ENCODE measurements at regions not wholly inside any gene's neighbourhood (a gene's known extent, or its start where the extent isn't known, plus 50 kb on each side); places are given as distances from the start of the nearest gene placed in this dataset.

DNA sequence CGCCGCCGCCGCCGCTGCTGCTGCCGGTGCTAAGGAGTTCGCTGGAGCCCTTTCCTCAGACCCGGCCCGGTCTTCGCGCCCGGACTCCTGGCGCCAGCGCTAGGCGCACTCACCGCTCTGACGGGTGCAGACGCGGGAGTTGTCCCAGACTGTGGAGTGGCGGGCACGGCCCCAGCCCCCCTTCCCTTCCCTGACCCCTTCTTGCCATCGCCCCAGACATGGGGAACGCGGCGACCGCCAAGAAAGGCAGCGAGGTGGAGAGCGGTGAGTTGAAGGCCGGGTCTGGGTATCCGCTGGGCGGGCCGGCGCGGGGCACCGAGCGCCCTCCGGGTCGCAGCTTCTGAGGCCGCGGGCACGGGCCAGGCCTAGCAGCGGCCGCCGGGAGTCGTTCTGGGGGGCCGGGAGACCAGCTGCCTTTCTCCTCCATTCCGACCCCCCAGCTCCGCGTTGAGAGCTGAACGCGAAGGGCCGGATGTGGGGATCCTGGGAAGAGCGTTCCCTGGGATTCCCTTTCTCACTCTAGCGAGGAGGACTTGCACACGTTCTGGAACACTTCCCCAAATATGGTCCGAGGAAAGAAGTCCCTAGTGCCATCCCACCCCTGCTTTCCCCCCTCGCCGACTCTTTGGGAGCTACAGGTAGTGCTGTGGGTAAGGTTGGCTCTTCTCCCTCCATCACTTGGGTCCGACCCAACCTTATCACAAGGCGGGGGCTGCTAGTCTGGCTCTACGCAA, 65.8 kb upstream of the PRKACB start:
- peaks cover 13% of the 10 kb centered on the region for H3F3A ChIP-seq (ENCODE audit: low read depth)
- Mint-ChIP-seq H3K9me3 (no peaks in the 10 kb centered on the region), H3K36me3 (peaks cover 2% of the 10 kb centered on the region), H3K4me1 (peaks cover 20% of the 10 kb centered on the region), H3K27ac (peak overlapping the region; percentile 78), H3K4me3 (peak overlapping the region; percentile 95), H3K27me3 (ENCODE audit: insufficient read depth, low read depth) (no peaks in the 10 kb centered on the region)
- peak overlapping the region; percentile 85 for H3K4me3 ChIP-seq
- no peaks in the 10 kb centered on the region for H3K27me3 ChIP-seq
- no peaks in the 10 kb centered on the region for H3K9me3 ChIP-seq (ENCODE audit: low read depth)
- TF ChIP-seq, protein P1, sequence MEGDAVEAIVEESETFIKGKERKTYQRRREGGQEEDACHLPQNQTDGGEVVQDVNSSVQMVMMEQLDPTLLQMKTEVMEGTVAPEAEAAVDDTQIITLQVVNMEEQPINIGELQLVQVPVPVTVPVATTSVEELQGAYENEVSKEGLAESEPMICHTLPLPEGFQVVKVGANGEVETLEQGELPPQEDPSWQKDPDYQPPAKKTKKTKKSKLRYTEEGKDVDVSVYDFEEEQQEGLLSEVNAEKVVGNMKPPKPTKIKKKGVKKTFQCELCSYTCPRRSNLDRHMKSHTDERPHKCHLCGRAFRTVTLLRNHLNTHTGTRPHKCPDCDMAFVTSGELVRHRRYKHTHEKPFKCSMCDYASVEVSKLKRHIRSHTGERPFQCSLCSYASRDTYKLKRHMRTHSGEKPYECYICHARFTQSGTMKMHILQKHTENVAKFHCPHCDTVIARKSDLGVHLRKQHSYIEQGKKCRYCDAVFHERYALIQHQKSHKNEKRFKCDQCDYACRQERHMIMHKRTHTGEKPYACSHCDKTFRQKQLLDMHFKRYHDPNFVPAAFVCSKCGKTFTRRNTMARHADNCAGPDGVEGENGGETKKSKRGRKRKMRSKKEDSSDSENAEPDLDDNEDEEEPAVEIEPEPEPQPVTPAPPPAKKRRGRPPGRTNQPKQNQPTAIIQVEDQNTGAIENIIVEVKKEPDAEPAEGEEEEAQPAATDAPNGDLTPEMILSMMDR (IDR thresholded peaks at IDR 0.05) = no peak
- no peak for TF ChIP-seq EZH2phosphoT487 (IDR thresholded peaks at IDR 0.05)
- no peak for TF ChIP-seq EZH2 (IDR thresholded peaks at IDR 0.05)
- H3K27ac ChIP-seq = peak overlapping the region; percentile 91
- peaks cover 70% of the 10 kb centered on the region for H3K79me2 ChIP-seq (ENCODE audit: low read depth)
- peaks cover 14% of the 10 kb centered on the region for H4K20me1 ChIP-seq (ENCODE audit: low read depth)
- H3K9ac ChIP-seq = peak overlapping the region; percentile 76
- peak overlapping the region; percentile 88 for H3K4me2 ChIP-seq
- peaks cover 10% of the 10 kb centered on the region for H3K36me3 ChIP-seq
- DNase-seq (ENCODE audit: low spot score) = no peak
- H2AFZ ChIP-seq (replicated peaks) = peak overlapping the region; percentile 95
- peaks cover 13% of the 10 kb centered on the region for H3K4me1 ChIP-seq

DNA sequence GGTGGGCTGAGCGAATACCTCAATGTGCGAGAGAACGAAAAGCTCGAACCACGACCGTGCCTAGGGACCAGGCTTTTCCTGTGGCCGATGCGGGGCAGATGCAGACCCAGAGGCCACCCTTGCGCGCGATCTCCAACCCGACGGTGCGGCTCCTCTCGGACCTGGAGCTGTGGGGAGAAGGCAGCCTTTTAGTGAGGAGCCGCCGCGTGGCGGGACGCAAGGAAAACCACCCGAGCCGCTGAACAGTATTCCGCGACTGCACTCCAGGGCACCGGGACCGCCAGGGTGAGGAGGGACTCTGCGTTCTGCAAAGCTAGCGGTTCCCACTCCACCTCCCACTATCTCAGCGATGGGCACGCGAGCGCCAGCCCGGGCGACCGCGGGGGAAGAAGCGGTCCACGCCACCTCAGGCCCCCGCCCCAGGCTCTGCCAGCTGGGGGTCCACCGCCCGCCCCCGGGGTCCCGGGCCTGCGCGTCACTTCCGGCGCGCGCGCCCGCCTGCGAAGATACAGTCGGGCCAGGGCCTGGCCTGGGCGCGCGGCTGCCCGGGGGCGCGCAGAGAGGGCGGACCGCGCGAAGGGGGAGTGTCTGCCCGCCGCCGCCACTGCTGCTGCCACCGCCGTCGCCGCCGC, 66.5 kb upstream of the PRKACB start:
- Histone ChIP-seq H3K4me1 (peaks cover 13% of the 10 kb centered on the region), H3K36me3 (peaks cover 12% of the 10 kb centered on the region), H3K9me3 (ENCODE audit: low read depth) (no peaks in the 10 kb centered on the region), H3K27ac (peak overlapping the region; percentile 67), H3F3A (ENCODE audit: low read depth) (peaks cover 13% of the 10 kb centered on the region), H3K27me3 (no peaks in the 10 kb centered on the region), H3K79me2 (ENCODE audit: low read depth) (peaks cover 63% of the 10 kb centered on the region), H3K9ac (peak overlapping the region; percentile 90), H3K4me3 (peak overlapping the region; percentile 85), H4K20me1 (ENCODE audit: low read depth) (peaks cover 14% of the 10 kb centered on the region), H3K4me2 (peak overlapping the region; percentile 88), H2AFZ (replicated peaks) (peak overlapping the region; percentile 99)
- no peak for TF ChIP-seq EZH2 (IDR thresholded peaks at IDR 0.05)
- no peak for TF ChIP-seq EZH2phosphoT487 (IDR thresholded peaks at IDR 0.05)
- TF ChIP-seq, protein P1 (IDR thresholded peaks at IDR 0.05) = no peak
- Mint-ChIP-seq H3K9me3 (no peaks in the 10 kb centered on the region), H3K36me3 (no peaks in the 10 kb centered on the region), H3K4me3 (peak overlapping the region; percentile 95), H3K27ac (peak overlapping the region; percentile 94), H3K4me1 (peaks cover 19% of the 10 kb centered on the region), H3K27me3 (ENCODE audit: insufficient read depth, low read depth) (no peaks in the 10 kb centered on the region)
- peak; percentile 94 for DNase-seq (ENCODE audit: low spot score)

DNA sequence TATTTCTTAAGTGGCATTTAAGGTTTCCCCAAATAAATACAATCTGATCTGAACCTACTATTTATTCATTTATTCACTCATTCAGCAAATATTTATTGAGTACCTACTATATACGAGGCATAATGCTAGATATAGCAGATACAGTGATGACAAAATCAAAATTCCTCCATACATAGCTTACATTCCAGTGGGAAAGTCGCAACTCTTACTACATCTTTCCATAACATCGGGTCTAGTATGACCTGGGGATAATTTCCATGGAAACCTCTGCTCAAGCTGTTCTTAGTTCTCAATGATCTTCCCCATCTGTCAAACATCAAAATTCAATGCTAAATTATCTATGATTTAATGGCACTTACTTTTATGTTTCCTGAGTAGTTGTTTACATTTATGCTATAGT, 70.8 kb upstream of the PRKACB start:
- peaks cover 19% of the 10 kb centered on the region for H3K36me3 ChIP-seq
- H3F3A ChIP-seq (ENCODE audit: low read depth) = peaks cover 3% of the 10 kb centered on the region
- H3K27ac Mint-ChIP-seq = no peak overlapping the region
- no peaks in the 10 kb centered on the region for H4K20me1 ChIP-seq (ENCODE audit: low read depth)
- H3K27me3 Mint-ChIP-seq (ENCODE audit: insufficient read depth, low read depth) = peaks cover 1% of the 10 kb centered on the region
- H3K4me1 Mint-ChIP-seq = peaks cover 5% of the 10 kb centered on the region
- peaks cover 25% of the 10 kb centered on the region for H3K9me3 Mint-ChIP-seq
- TF ChIP-seq EZH2phosphoT487 (IDR thresholded peaks at IDR 0.05) (no peak), EZH2 (IDR thresholded peaks at IDR 0.05) (no peak)
- TF ChIP-seq, protein P1 (IDR thresholded peaks at IDR 0.05) = no peak
- H3K79me2 ChIP-seq (ENCODE audit: low read depth) = peaks cover 21% of the 10 kb centered on the region
- no peak overlapping the region for H3K4me3 Mint-ChIP-seq
- H3K9me3 ChIP-seq (ENCODE audit: low read depth) = peaks cover 16% of the 10 kb centered on the region
- peaks cover 5% of the 10 kb centered on the region for H3K36me3 Mint-ChIP-seq
- no peak overlapping the region for H3K9ac ChIP-seq
- no peaks in the 10 kb centered on the region for H3K27me3 ChIP-seq
- no peak overlapping the region for H3K4me2 ChIP-seq
- H2AFZ ChIP-seq (replicated peaks) = no peak overlapping the region
- no peak for DNase-seq (ENCODE audit: low spot score)
- H3K4me3 ChIP-seq = no peak overlapping the region
- no peak overlapping the region for H3K27ac ChIP-seq
- H3K4me1 ChIP-seq = peaks cover 7% of the 10 kb centered on the region

Data from neural progenitor cell (in vitro differentiated cells).